OCI-M2 (cell line): ENCODE measurements at regions not wholly inside any gene's neighbourhood (a gene's known extent, or its start where the extent isn't known, plus 50 kb on each side); places are given as distances from the start of the nearest gene placed in this dataset.

Experiments
- DNase-seq: peaks from one replicate; lab custom pipeline; 2025; ENCODE audit not compliant: unreplicated experiment; lab: John Stamatoyannopoulos, UW

- no peak for DNase-seq
These were observed 145.5 kb upstream of the CELF2 start for GRCh38 chr10:10872035-10872673.

GRCh38 chr10:10872764-10873163, 144.9 kb upstream of the CELF2 start:
- no peak for DNase-seq

- DNase-seq, result no peak
These were observed 144.4 kb upstream of the CELF2 start for GRCh38 chr10:10873289-10873688.

- DNase-seq, result no peak
These were observed 143.8 kb upstream of the CELF2 start for GRCh38 chr10:10873915-10874314.

GRCh38 chr10:10878963-10879362, 138.7 kb upstream of the CELF2 start:
- DNase-seq, result no peak

- no peak for DNase-seq
These were observed 136.4 kb upstream of the CELF2 start for GRCh38 chr10:10881117-10881813.

GRCh38 chr10:10883737-10884136, 133.9 kb upstream of the CELF2 start:
- no peak for DNase-seq

- no peak for DNase-seq
These were observed 130.7 kb upstream of the CELF2 start for GRCh38 chr10:10886861-10887531.

- DNase-seq, result no peak
These were observed 126.3 kb upstream of the CELF2 start for GRCh38 chr10:10891124-10892082.

GRCh38 chr10:10892290-10892875, 125.3 kb upstream of the CELF2 start:
- no peak for DNase-seq

GRCh38 chr10:10897400-10897799, 120.3 kb upstream of the CELF2 start:
- no peak for DNase-seq

- no peak for DNase-seq
These were observed 115.8 kb upstream of the CELF2 start for GRCh38 chr10:10901906-10902305.

- DNase-seq, result no peak
These were observed 114.7 kb upstream of the CELF2 start for GRCh38 chr10:10902951-10903350.

- no peak for DNase-seq
These were observed 114.1 kb upstream of the CELF2 start for GRCh38 chr10:10903620-10904019.

GRCh38 chr10:10910634-10911033, 107.0 kb upstream of the CELF2 start:
- no peak for DNase-seq

- DNase-seq, result no peak
These were observed 106.6 kb upstream of the CELF2 start for GRCh38 chr10:10911035-10911434.

- DNase-seq, result no peak
These were observed 106.2 kb upstream of the CELF2 start for GRCh38 chr10:10911471-10911921.

GRCh38 chr10:10914144-10914543, 103.5 kb upstream of the CELF2 start:
- no peak for DNase-seq

- DNase-seq, result no peak
These were observed 102.5 kb upstream of the CELF2 start for GRCh38 chr10:10915215-10915614.

- no peak for DNase-seq
These were observed 100.6 kb upstream of the CELF2 start for GRCh38 chr10:10917031-10917430.

- no peak for DNase-seq
These were observed 97.7 kb upstream of the CELF2 start for GRCh38 chr10:10919976-10920375.
